ENCODE measurements at regions not wholly inside any gene's neighbourhood (a gene's known extent, or its start where the extent isn't known, plus 50 kb on each side); places are given as distances from the start of the nearest gene placed in this dataset.

- POLR2A ChIA-PET, result no interaction called here
- H3K27me3 ChIP-seq (ENCODE audit: control insufficient read depth in 2 of 2, insufficient read depth in 2 of 2, low read length in 2 of 2), result no peaks in the 10 kb centered on the region
- intact Hi-C loops (cut with micrococcal nuclease) (no loop called here), in situ Hi-C loops (cut with MboI) (no loop called here)
- CTCF ChIA-PET (ENCODE audit: low intra/inter-chr PET ratio), result no interaction called here
- no peak overlapping the region for H3K9ac ChIP-seq (ENCODE audit: insufficient read depth in 1 of 2, low read depth in 2 of 2, low read length in 2 of 2)
- DNase-seq (ENCODE audit: extremely low read depth in 1 of 4, low spot score in 3 of 4) (no peak), FAIRE-seq (no peak), ATAC-seq (no peak)
- H3K9me3 ChIP-seq (replicated peaks; ENCODE audit: control insufficient read depth, insufficient read depth, low read depth, low read length), result no peaks in the 10 kb centered on the region
- H3K4me1 ChIP-seq (replicated peaks in 1 of 2; ENCODE audit: control insufficient read depth in 2 of 2, insufficient read depth in 2 of 2, low read length in 2 of 2), result no peaks in the 10 kb centered on the region
- H3K36me3 ChIP-seq (ENCODE audit: control insufficient read depth, insufficient read depth, low read length), result no peaks in the 10 kb centered on the region
- no peaks in the 10 kb centered on the region for H3K79me2 ChIP-seq (ENCODE audit: control insufficient read depth, insufficient read depth, low read length)
- H3K9me1 ChIP-seq (ENCODE audit: control insufficient read depth, insufficient read depth, low read length), result no peaks in the 10 kb centered on the region
- TF ChIP-seq RBFOX2 (IDR thresholded peaks at IDR 0.05; ENCODE audit: low read depth, low read length) (no peak), CBX3 (IDR thresholded peaks at IDR 0.05; ENCODE audit: borderline replicate concordance in 1 of 2, low read length in 2 of 2) (no peak), GTF2E2 (tag; IDR thresholded peaks at IDR 0.05) (no peak), NFIC (IDR thresholded peaks at IDR 0.05) (no peak), GABPB1 (CRISPR knock-in tag; IDR thresholded peaks at IDR 0.05) (no peak), MEF2A (IDR thresholded peaks at IDR 0.05; ENCODE audit: control insufficient read depth, low read depth, low read length) (no peak), GATA2 (CRISPR knock-in tag; IDR thresholded peaks at IDR 0.05) (no peak), RBM34 (IDR thresholded peaks at IDR 0.05; ENCODE audit: borderline replicate concordance, insufficient read depth, low read length) (no peak), PHF20 (IDR thresholded peaks at IDR 0.05; ENCODE audit: partially characterized antibody) (no peak), ZNF830 (CRISPR knock-in tag; IDR thresholded peaks at IDR 0.05) (no peak), ZNF408 (CRISPR knock-in tag; IDR thresholded peaks at IDR 0.05; ENCODE audit: low read depth) (no peak), CHD2 (IDR thresholded peaks at IDR 0.05; ENCODE audit: low read depth, low read length) (no peak)
- no peak overlapping the region for H3K4me3 ChIP-seq
- no peak overlapping the region for H2AFZ ChIP-seq (ENCODE audit: low read depth, low read length)
- H4K20me1 ChIP-seq (replicated peaks; ENCODE audit: control insufficient read depth, insufficient read depth, low read length), result no peaks in the 10 kb centered on the region
- WGBS (ENCODE audit: insufficient coverage, low coverage, missing lambda C conversion rate), result 0% methylated on average over 1 of the region's 1 CpG
- H3K4me2 ChIP-seq (ENCODE audit: insufficient read depth, low read length), result no peak overlapping the region
- BruUV-seq (replicated peaks), result no TSS peak
- no peak overlapping the region for H3K27ac ChIP-seq (ENCODE audit: extremely low read depth, low read depth, low read length)
Observed at GRCh38 chr9:20270161-20270560, 352.1 kb downstream of the MLLT3 start.
